ENCODE measurements at regions not wholly inside any gene's neighbourhood (a gene's known extent, or its start where the extent isn't known, plus 50 kb on each side); places are given as distances from the start of the nearest gene placed in this dataset.

GRCh38 chrX:40267334-40268187, 169.8 kb upstream of the BCOR start:
- DNase-seq: no peak

GRCh38 chrX:40266490-40267333, 169.0 kb upstream of the BCOR start:
- DNase-seq: peak; percentile 29

- no peak for DNase-seq
These were observed 168.2 kb upstream of the BCOR start for GRCh38 chrX:40265936-40266335.

GRCh38 chrX:40263014-40263560, 165.3 kb upstream of the BCOR start:
- DNase-seq: no peak

GRCh38 chrX:40262157-40263013, 164.6 kb upstream of the BCOR start:
- no peak for DNase-seq

- DNase-seq: no peak
These were observed 164.0 kb upstream of the BCOR start for GRCh38 chrX:40261833-40262156.

- DNase-seq: no peak
These were observed 162.5 kb upstream of the BCOR start for GRCh38 chrX:40260146-40260747.

- DNase-seq: no peak
These were observed 161.2 kb upstream of the BCOR start for GRCh38 chrX:40258909-40259308.

- no peak for DNase-seq
These were observed 156.0 kb upstream of the BCOR start for GRCh38 chrX:40253771-40254170.

GRCh38 chrX:40249582-40249981, 151.8 kb upstream of the BCOR start:
- DNase-seq: no peak

GRCh38 chrX:40248822-40249221, 151.1 kb upstream of the BCOR start:
- DNase-seq: no peak

GRCh38 chrX:40247848-40248622, 150.3 kb upstream of the BCOR start:
- no peak for DNase-seq

- DNase-seq: no peak
These were observed 149.6 kb upstream of the BCOR start for GRCh38 chrX:40247382-40247781.

GRCh38 chrX:40245488-40246071, 147.8 kb upstream of the BCOR start:
- DNase-seq: no peak

- no peak for DNase-seq
These were observed 147.2 kb upstream of the BCOR start for GRCh38 chrX:40244980-40245379.

- DNase-seq: no peak
These were observed 146.2 kb upstream of the BCOR start for GRCh38 chrX:40243755-40244515.

GRCh38 chrX:40240844-40241243, 143.1 kb upstream of the BCOR start:
- no peak for DNase-seq

- no peak for DNase-seq
These were observed 140.0 kb upstream of the BCOR start for GRCh38 chrX:40237731-40238178.

GRCh38 chrX:40230646-40231045, 132.9 kb upstream of the BCOR start:
- DNase-seq: no peak

GRCh38 chrX:40227125-40227524, 129.4 kb upstream of the BCOR start:
- no peak for DNase-seq

All from NCI-H1417 treated with DMSO at 0.1 percent for 48 hours (cell line).